Uterus (tissue), 2 donors: ENCODE measurements at regions not wholly inside any gene's neighbourhood (a gene's known extent, or its start where the extent isn't known, plus 50 kb on each side); places are given as distances from the start of the nearest gene placed in this dataset.

Source experiments
- POLR2A ChIP-seq, 2 donors: fragments of 450-650 bp; IDR thresholded peaks; one replicate each; pipeline ENCODE4 v1.6.1; 2016; ENCODE audit warnings: antibody characterized with exemption in 2 of 2, mild to moderate bottlenecking in 1 of 2, moderate library complexity in 1 of 2
- TF ChIP-seq, protein P1 (sequence below), 4 experiments: fragments of 200-600 bp in 2 of 4; fragments of 450-650 bp in 2 of 4; sonication (generic) in 2 of 4; IDR thresholded peaks; one replicate each; pipeline ENCODE4 v1.5.1; 2016 to 2019; ENCODE audit warnings: antibody characterized with exemption in 4 of 4, mild to moderate bottlenecking in 2 of 4, moderate library complexity in 1 of 4

DNA sequence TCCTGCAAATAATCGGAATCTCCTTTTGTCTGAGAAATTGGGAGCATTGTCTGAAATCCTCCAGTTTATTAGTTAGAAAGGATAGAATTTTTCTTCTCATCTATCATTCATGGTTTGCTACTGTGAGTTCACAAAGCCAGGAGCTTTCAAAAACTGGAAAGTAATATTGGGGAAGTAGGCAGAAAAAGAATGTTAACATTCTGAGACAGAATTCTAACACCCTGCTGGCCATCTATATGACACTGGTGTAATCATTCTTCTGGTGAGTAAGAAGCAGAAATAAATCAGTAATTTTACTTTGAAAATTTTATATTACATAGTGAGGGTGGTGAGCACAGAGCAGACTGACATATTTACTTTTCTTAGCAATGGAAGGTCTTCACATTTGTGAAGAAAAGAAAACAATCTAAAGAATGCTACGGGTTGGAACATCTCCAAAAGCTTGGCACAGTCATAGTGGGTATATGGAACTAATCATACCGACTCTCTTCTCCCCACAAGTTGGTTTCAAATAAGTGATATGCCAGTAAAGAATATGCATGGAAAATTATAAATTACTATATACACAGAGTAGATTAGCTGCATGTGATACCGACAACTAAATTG lies 344.9 kb downstream of the LPIN1 start:
- TF ChIP-seq, protein P1, sequence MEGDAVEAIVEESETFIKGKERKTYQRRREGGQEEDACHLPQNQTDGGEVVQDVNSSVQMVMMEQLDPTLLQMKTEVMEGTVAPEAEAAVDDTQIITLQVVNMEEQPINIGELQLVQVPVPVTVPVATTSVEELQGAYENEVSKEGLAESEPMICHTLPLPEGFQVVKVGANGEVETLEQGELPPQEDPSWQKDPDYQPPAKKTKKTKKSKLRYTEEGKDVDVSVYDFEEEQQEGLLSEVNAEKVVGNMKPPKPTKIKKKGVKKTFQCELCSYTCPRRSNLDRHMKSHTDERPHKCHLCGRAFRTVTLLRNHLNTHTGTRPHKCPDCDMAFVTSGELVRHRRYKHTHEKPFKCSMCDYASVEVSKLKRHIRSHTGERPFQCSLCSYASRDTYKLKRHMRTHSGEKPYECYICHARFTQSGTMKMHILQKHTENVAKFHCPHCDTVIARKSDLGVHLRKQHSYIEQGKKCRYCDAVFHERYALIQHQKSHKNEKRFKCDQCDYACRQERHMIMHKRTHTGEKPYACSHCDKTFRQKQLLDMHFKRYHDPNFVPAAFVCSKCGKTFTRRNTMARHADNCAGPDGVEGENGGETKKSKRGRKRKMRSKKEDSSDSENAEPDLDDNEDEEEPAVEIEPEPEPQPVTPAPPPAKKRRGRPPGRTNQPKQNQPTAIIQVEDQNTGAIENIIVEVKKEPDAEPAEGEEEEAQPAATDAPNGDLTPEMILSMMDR (IDR thresholded peaks at IDR 0.05): no peak
- no peak for TF ChIP-seq POLR2A (IDR thresholded peaks at IDR 0.05)
